Glutamatergic neuron (in vitro differentiated cells): ENCODE measurements at regions not wholly inside any gene's neighbourhood (a gene's known extent, or its start where the extent isn't known, plus 50 kb on each side); places are given as distances from the start of the nearest gene placed in this dataset.

Experiments
- DNase-seq: peaks from one replicate; pipeline ENCODE4 v3.0.0; 2022
- H3K27ac Mint-ChIP-seq: one replicate; pipeline ENCODE4 v1.8.0; 2020; ENCODE audit warnings: mild to moderate bottlenecking, mixed read lengths, inconsistent platforms; ENCODE audit not compliant: unreplicated experiment
- H3K27me3 Mint-ChIP-seq: one replicate; pipeline ENCODE4 v1.8.0; 2020; ENCODE audit warnings: mild to moderate bottlenecking, moderate library complexity, mixed read lengths, inconsistent platforms; ENCODE audit not compliant: unreplicated experiment
- H3K36me3 Mint-ChIP-seq: one replicate; pipeline ENCODE4 v1.8.0; 2020; ENCODE audit warnings: mild to moderate bottlenecking, mixed read lengths, inconsistent platforms; ENCODE audit not compliant: unreplicated experiment
- H3K4me1 Mint-ChIP-seq: one replicate; pipeline ENCODE4 v1.8.0; 2020; ENCODE audit warnings: mild to moderate bottlenecking, low read depth, mixed read lengths, inconsistent platforms; ENCODE audit not compliant: unreplicated experiment
- H3K4me3 Mint-ChIP-seq: one replicate; pipeline ENCODE4 v1.8.0; 2020; ENCODE audit warnings: mild to moderate bottlenecking, mixed read lengths, inconsistent platforms; ENCODE audit not compliant: unreplicated experiment
- H3K9me3 Mint-ChIP-seq: one replicate; pipeline ENCODE4 v1.8.0; 2020; ENCODE audit warnings: mild to moderate bottlenecking, moderate library complexity, mixed read lengths, inconsistent platforms; ENCODE audit not compliant: unreplicated experiment
- CTCF ChIP-seq: fragments of 200-600 bp; sonication (generic); IDR thresholded peaks from one replicate; pipeline ENCODE4 v1.5.0; 2021; ENCODE audit not compliant: partially characterized antibody, unreplicated experiment

GRCh38 chr11:112612250-112612849 lies 348.9 kb upstream of the NCAM1 start:
- H3K9me3 Mint-ChIP-seq = peaks cover 2% of the 10 kb centered on the region
- no peak overlapping the region for H3K4me3 Mint-ChIP-seq
- peaks cover 8% of the 10 kb centered on the region for H3K4me1 Mint-ChIP-seq
- H3K27me3 Mint-ChIP-seq = no peaks in the 10 kb centered on the region
- no peaks in the 10 kb centered on the region for H3K36me3 Mint-ChIP-seq
- no peak overlapping the region for H3K27ac Mint-ChIP-seq
- TF ChIP-seq CTCF = no peak
- DNase-seq = peak; percentile 58

DNA sequence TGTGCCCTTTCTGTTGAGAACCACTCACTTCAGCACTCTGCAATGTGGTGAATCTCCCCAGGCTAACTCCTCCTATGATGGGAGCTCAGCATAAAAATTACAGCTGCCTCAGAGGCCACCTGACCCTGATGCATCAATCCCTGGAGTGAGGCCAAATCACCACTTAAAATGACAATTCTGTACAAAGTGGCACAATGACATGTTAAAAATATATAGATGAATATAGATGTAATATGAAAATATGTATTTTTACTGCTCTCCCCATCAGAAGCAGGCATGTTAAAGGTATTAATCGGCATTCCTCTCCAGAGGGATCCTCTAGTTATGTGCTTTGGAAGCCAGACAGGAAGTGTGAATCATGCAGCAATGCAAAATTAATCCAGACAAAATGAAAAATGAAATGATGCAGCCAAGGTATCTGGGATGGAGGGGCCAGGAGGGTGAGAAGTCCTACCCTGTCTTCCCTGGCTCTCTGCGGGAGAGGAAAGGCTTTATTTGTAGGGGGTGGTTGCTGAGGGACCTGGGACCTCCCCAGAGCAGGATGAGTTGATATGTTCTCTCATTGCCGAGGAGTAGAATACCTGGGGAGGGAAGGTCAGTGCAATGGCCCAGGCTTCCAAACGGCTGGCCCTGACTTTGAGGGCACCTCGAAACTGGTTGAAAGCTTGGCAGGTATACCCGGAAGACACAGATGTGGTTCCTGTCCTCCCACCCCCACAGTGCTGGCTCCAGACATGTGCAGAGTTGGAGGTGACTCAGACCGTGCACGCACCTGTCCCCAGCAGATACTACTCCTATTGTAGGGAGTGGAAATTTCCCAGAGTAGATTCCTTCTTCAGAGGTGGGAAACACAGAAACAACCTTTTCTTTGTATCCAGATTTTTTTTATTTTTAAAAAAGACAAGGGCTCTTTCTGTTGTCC lies 347.9 kb upstream of the NCAM1 start:
- Mint-ChIP-seq H3K27ac (no peak overlapping the region), H3K4me1 (peaks cover 8% of the 10 kb centered on the region), H3K27me3 (no peaks in the 10 kb centered on the region), H3K9me3 (peaks cover 3% of the 10 kb centered on the region), H3K36me3 (no peaks in the 10 kb centered on the region), H3K4me3 (no peak overlapping the region)
- no peak for TF ChIP-seq CTCF
- DNase-seq = no peak

- peaks cover 8% of the 10 kb centered on the region for H3K4me1 Mint-ChIP-seq
- no peak for DNase-seq
- H3K36me3 Mint-ChIP-seq = no peaks in the 10 kb centered on the region
- no peak overlapping the region for H3K4me3 Mint-ChIP-seq
- no peak overlapping the region for H3K27ac Mint-ChIP-seq
- no peaks in the 10 kb centered on the region for H3K27me3 Mint-ChIP-seq
- H3K9me3 Mint-ChIP-seq = peaks cover 3% of the 10 kb centered on the region
- TF ChIP-seq CTCF = no peak
Observed at GRCh38 chr11:112614605-112615004, 346.6 kb upstream of the NCAM1 start.

- H3K27ac Mint-ChIP-seq = no peak overlapping the region
- H3K4me3 Mint-ChIP-seq = no peak overlapping the region
- H3K4me1 Mint-ChIP-seq = peaks cover 8% of the 10 kb centered on the region
- H3K27me3 Mint-ChIP-seq = no peaks in the 10 kb centered on the region
- TF ChIP-seq CTCF = no peak
- peaks cover 3% of the 10 kb centered on the region for H3K9me3 Mint-ChIP-seq
- no peak for DNase-seq
- no peaks in the 10 kb centered on the region for H3K36me3 Mint-ChIP-seq
Observed at GRCh38 chr11:112615238-112615637, 346.0 kb upstream of the NCAM1 start.

GRCh38 chr11:112615891-112616290 lies 345.3 kb upstream of the NCAM1 start:
- DNase-seq = no peak
- Mint-ChIP-seq H3K9me3 (peaks cover 3% of the 10 kb centered on the region), H3K36me3 (no peaks in the 10 kb centered on the region), H3K27me3 (no peaks in the 10 kb centered on the region), H3K4me1 (peaks cover 8% of the 10 kb centered on the region), H3K27ac (no peak overlapping the region), H3K4me3 (no peak overlapping the region)
- no peak for TF ChIP-seq CTCF
